Lung microvascular endothelial cell (primary cell): ENCODE measurements at regions not wholly inside any gene's neighbourhood (a gene's known extent, or its start where the extent isn't known, plus 50 kb on each side); places are given as distances from the start of the nearest gene placed in this dataset.

Experiments
- DNase-seq, 2 donors: peaks; one replicate each; pipeline versions ENCODE4 v3.0.0 to v3.0.0-alpha.2; 2010; ENCODE audit warnings: low read depth in 2 of 2

- no peak for DNase-seq
Observed at GRCh38 chr12:130216031-130216430, 53.8 kb downstream of the FZD10 start.

- no peak for DNase-seq
Observed at GRCh38 chr12:130218682-130219081, 56.4 kb downstream of the FZD10 start.

- DNase-seq = no peak
Observed at GRCh38 chr12:130219929-130220705, 57.9 kb downstream of the FZD10 start.

- DNase-seq = no peak
Observed at GRCh38 chr12:130220706-130221100, 58.4 kb downstream of the FZD10 start.

DNA sequence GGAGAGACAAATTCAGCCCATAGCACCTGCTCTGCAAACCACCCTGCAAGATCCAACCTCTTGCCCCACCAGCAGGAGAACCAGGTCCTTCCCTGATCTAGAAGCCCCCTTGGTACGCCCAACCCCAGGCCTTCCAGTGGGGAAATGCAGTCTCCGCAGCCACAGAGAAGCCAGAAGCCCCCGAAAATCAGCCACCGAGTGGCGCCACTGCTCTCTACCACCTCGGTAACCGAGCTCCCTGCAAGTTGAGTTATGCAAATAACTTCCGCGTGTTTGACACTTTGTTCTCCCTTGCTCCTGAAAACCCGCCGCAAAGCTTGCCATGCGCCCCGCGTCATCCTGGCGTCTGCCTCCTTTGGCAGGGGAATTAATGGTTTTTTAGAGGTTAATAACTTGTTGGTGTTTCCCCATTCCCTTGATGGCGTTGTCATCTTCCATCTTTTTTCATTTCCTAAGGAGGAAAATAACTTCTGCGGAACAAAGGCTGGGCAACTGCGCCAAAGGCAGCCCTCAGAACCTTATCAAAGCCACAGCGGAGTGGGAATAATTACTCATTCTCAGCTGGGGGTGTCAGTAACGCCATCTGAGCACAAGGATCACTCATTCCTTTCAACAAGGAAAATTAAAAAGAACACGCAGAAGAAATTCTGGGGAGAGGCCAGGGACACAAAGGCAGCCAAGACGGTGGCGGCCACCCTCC, 60.4 kb downstream of the FZD10 start:
- no peak for DNase-seq

DNA sequence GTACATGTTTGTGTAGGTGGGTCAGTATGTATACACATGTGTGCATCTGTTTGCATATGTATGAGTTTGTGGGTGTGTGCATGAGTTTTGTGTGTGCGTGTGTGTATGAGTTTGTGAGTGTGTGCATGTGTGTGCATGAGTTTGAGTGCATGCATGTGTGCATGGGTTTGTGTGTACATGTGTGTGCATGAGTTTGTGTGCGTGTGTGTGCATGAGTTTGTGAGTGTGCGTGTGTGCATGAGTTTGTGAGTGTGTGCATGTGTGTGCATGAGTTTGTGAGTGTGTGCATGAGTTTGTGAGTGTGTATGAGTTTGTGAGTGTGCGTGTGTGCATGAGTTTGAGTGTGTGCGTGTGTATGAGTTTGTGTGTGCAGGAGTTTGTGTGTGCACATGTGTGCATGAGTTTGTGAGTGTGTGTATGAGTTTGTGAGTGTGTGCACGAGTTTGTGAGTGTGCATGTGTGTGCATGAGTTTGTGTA, 61.5 kb downstream of the FZD10 start:
- DNase-seq = no peak

DNA sequence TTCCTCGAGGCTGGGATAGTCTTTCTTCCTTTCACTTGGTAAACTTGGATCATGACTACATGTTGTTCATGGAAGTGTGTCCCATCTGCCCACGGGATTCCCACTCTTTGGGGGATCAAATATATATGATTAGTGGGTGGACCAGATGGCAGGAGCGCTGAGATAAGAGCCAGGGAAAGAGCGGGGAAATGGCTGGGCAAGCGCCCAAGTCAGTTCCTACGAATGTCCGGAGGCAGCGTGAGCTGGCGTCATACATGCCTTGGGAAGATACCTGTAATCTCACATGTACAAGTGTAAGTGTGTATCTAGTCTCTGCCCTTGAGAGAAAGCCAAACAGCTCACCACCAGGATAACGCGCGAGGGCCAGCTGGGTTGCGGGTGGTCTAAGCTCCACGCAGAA, 62.3 kb downstream of the FZD10 start:
- no peak for DNase-seq

DNA sequence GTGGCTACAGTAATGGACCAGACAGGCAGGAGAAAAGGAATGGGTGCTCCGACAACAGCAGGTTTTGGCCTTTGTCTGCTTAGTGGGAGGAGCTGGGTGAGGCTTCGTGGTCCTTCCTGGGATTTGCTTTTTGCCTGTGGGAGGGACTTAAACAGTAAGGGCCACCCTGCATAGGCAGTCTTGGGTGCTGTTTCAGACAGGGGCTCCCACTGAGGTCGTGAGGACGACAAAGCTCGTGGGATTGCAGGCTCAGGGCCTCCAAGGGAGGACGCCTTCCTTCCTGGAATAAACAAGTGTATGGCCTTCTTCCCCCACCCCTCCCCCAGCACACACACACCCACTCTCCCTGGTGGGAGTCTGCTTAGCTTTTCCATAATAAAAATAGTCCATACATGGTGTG, 63.1 kb downstream of the FZD10 start:
- DNase-seq = no peak

DNA sequence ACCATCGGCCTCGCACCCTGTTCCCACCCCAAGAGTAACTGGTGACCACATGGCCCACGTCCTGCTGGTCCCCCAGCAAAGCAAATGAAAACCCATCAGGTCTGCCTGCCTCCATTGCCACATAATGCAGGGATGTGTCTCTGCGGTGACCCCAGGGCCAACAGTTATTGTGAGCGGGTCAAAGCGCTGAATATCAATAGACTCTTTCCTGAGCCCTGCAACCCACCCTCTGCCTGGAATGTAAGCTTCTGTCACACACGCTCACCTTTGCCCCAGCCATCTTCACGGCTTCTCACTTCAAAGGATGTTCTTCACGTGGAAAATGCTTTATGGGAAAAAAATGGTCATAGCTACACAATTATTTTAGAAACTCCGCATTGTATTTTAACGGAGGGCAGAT, 63.9 kb downstream of the FZD10 start:
- DNase-seq = no peak

DNA sequence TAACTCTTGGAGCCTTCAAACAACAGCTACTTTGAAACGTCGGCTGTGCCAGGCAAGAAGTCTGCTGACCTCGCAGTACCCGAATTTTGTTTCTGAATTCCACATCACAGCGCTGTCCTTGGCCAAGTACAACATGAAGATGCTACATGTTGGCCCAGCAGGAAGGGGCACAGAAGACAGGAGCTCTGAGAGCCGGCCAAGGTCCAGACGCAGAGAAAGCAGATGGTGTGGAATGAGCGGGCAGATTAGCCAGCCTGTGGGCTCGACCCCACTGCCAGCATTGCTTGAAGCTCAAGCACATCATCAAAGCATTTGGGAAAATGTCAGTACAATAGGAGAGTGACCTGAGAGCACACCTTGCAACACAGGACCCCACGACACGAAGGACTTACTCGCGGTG, 64.5 kb downstream of the FZD10 start:
- no peak for DNase-seq

GRCh38 chr12:130227641-130228040, 65.4 kb downstream of the FZD10 start:
- DNase-seq = no peak

- DNase-seq = no peak
Observed at GRCh38 chr12:130236446-130236845, 74.2 kb downstream of the FZD10 start.

DNA sequence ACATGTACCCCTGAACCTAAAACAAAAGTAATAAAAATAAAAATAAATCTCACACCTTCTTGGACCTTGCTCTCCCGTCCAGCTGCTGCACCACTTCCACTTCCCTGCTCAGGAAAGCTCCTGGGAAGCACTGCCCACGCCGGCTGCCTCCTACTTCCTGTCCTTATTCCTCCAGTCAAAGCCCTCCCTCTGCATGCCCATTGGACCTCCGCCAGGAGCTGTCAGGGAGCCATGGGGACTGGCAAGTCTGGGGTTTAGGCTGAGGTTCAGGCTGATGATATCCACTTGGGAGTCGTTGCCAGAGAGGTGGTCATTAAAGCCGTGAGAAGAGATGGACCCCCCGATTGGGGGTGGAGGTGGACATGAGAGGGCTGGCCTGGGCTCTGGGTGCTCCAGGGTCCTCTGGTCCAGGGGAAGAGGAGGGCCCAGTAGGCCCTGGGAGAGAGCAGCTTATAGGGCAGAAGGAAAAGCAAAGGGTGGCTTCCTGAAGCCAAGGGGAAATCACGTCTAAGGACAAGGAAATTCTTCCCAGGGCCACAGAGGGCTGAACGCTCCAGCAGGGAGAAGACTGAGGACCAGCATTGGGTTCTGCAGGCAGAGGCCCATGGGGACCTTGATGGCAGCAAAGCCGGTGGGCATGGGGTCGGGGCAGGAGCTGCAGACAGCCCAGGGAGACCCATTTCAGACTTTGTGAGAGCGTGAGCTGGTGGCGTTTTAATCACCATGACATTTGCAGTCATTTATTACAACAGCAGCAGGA, 78.7 kb downstream of the FZD10 start:
- DNase-seq = no peak

GRCh38 chr12:130242506-130242905, 80.2 kb downstream of the FZD10 start:
- DNase-seq = no peak

- DNase-seq = no peak
Observed at GRCh38 chr12:130245251-130245650, 83.0 kb downstream of the FZD10 start.

DNA sequence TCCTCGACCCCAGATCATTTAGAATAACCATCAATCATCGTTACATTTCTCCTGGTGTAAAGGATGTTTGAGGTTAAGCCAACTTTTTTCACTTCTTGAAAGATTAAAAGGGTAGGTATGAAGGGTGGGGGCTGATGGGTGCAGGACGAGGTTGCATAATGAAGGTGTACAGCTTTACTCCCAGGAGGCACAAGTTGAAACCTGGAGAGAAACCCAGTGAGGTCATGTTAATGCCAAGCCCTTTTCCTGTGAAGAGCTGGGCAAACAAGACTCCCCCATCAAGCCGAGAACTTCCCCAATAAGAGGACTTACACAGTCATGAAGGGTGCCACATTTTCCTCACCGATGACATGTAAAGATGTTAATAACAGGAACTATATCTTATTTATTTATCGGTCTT, 84.3 kb downstream of the FZD10 start:
- no peak for DNase-seq

DNA sequence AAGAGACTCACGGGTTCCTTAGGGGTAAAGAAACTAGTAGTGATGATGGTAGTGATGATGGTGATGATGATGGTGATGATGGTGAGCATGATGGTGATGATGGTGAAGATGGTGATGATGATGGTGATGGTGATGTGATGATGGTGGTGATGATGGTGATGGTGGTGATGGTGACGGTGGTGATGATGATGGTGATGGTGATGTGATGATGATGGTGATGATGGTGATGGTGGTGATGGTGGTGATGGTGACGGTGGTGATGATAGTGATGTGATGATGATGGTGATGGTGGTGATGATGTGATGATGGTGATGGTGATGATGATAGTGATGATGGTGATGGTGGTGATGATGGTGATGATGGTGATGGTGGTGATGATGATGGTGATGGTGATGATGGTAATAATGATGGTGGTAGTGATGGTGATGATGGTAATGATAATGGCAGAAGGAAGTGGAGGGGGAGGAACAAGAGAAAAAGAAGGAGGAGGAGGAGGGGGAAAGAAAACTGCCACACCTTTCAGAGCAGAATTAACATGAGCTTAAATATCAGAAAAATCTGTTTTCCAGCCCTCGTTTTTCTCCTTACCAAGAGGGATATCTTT, 85.5 kb downstream of the FZD10 start:
- no peak for DNase-seq

DNA sequence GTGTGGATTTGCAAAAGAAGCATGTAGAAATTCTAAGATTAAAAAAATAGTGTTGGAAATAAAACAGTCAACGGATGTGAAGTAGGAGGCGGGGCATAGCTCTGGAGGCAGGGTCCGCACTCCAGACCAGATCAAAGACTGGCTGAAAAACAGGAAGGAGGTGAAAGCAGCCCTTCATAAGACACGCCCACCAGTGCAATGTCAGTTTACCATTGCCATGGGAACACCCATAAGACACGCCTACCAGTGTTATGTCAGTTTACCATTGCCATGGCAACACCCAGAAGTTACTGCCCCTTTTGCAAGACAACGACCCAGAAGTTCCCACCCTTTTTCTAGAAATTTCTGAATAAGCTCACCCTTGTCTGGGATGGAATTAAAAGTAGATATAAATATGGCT, 87.1 kb downstream of the FZD10 start:
- DNase-seq = no peak

DNA sequence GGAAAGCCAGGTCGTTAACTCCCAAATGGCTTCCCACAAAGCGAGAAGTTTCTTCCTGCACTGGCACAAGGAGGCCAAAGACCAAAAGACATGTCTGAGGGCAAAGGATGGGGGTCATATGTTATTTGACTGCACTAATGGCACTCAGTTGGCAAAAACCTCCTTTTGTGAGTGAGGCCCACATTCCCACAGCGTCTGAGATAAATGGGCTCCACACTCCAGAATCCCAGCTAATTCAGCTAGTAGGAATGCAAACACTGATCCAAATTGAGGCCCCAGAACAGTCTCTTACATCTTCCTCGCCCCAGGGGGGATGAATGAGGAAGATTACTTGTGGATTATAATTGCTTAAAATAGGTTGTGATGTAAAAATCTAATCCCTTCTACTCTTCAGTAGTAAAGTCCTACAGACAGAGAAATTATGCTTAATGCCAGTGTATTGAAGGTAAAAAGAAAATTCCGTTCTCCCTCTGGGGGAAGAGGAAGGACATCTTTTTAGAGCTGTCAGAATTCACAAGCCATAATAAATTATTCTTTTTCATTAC, 86.4 kb upstream of the PIWIL1 start:
- DNase-seq = no peak

DNA sequence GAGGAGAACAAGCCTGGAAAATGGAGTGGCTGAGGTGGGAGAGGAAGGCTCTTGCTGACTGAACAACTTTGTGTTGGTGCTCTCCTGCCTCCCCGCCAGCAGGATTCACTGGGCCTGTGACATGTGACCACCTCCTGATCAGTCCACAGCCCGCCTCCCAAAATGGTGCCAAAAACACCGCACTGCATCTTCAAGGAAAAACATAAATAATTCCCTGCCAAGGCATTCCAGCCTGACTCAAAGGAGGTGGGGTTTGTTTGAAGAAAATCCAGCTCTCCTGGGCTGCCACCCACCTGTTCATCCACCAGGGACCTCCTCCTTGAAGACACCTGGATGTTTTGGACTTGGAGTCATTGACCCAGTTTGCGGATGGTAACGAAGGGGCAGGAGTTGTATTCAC, 83.8 kb upstream of the PIWIL1 start:
- no peak for DNase-seq

DNA sequence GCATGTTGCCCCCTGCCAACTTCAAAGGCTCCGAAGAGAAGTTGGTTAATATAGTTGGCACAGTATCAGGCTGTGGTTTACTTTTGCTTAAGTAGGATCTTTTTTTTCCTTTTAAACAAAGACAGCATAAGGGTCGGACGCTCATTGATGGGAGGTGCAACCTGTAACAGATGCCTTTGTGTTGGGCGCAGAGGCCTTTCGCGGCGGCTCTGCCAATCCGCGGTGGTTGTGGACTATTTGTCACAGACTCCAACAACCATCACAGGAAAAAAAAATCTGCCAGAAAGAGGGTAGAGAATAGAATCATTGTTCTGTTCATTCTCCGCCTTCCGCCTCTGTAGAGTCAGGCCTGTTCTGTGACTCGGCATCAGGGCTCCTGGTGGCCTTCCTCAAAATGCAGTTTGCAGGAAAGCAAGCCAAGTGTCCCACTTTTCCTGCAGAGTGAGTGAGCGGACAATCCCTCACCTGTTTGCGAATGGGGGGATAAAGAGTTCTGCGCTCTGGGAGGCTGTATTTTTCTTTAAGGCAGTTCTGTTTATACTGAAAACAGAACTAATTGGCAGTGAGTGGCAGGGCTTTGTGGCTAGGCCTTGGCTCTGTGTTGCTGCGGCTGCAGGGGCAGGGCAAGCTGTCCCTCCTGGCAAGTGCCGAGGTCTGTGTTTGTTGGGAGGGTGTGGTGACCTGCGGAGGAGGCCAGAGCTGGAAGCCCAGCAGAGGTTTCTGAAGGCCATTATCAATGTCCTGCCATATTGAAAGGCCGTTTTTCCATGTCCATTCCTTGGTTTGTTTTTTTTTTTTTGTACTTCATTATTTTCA, 83.0 kb upstream of the PIWIL1 start:
- DNase-seq = no peak
